ENCODE measurements at regions not wholly inside any gene's neighbourhood (a gene's known extent, or its start where the extent isn't known, plus 50 kb on each side); places are given as distances from the start of the nearest gene placed in this dataset.
"Not testable (repeated sequence)": the region's sequence is repeated elsewhere in the genome, so short reads cannot be mapped to it uniquely, and the experiment has no call there.

DNA sequence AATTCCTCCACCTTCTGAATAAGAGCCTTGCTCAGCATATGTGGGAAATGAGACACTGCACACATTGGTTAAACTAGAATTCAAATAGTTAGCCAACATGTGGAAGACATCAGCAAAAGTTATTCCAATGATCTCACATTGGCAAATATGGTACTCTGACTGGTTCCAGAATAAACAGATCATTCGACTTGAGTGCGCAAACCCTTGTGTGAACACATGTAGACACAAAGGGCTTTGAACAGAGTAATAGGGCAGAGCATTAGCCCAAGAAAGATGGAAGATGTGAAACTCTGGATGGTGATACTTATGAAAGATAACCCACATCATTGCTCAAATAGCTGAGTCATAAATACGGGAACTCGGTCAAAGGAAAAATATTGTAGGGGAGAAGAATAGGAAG, 1133.4 kb upstream of the SEL1L start:
- Histone ChIP-seq H3K4me3 (ENCODE audit: severe bottlenecking) (no peak overlapping the region), H3K36me3 (ENCODE audit: low read depth) (no peaks in the 10 kb centered on the region), H3K4me1 (ENCODE audit: insufficient read depth, poor library complexity, severe bottlenecking) (no peaks in the 10 kb centered on the region), H3K27ac (ENCODE audit: poor library complexity, severe bottlenecking) (no peak overlapping the region), H3K27me3 (ENCODE audit: insufficient read depth, poor library complexity, severe bottlenecking) (no peaks in the 10 kb centered on the region), H3K9me3 (ENCODE audit: severe bottlenecking) (peaks cover 3% of the 10 kb centered on the region)
- TF ChIP-seq, protein P1, sequence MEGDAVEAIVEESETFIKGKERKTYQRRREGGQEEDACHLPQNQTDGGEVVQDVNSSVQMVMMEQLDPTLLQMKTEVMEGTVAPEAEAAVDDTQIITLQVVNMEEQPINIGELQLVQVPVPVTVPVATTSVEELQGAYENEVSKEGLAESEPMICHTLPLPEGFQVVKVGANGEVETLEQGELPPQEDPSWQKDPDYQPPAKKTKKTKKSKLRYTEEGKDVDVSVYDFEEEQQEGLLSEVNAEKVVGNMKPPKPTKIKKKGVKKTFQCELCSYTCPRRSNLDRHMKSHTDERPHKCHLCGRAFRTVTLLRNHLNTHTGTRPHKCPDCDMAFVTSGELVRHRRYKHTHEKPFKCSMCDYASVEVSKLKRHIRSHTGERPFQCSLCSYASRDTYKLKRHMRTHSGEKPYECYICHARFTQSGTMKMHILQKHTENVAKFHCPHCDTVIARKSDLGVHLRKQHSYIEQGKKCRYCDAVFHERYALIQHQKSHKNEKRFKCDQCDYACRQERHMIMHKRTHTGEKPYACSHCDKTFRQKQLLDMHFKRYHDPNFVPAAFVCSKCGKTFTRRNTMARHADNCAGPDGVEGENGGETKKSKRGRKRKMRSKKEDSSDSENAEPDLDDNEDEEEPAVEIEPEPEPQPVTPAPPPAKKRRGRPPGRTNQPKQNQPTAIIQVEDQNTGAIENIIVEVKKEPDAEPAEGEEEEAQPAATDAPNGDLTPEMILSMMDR (IDR thresholded peaks at IDR 0.05; ENCODE audit: poor library complexity, severe bottlenecking): no peak
- DNase-seq (ENCODE audit: low spot score) (no peak), ATAC-seq (ENCODE audit: low read depth) (no peak)

DNA sequence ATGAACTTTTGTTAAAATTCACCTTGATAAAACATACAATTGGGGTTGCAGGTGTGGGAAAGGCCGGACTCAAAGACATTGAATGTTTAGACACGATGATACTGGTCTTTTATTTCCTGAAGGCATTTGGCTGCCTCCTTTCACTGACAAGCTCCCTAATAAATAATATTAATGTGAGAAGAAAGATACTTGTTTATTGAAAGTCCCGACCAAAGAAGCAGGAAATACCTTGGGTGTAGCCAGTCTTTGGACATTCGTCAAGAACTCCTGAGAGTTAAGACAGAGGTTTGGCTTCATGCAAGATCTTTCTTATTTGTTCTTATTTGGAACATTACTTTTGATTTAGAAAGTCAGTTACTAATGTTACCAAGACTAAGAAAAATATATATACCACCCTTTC, 1133.8 kb upstream of the SEL1L start:
- Histone ChIP-seq H3K4me3 (ENCODE audit: severe bottlenecking) (no peak overlapping the region), H3K9me3 (ENCODE audit: severe bottlenecking) (peaks cover 2% of the 10 kb centered on the region), H3K27ac (ENCODE audit: poor library complexity, severe bottlenecking) (no peak overlapping the region), H3K27me3 (ENCODE audit: insufficient read depth, poor library complexity, severe bottlenecking) (no peaks in the 10 kb centered on the region), H3K4me1 (ENCODE audit: insufficient read depth, poor library complexity, severe bottlenecking) (no peaks in the 10 kb centered on the region), H3K36me3 (ENCODE audit: low read depth) (no peaks in the 10 kb centered on the region)
- no peak for DNase-seq (ENCODE audit: low spot score)
- ATAC-seq (ENCODE audit: low read depth): no peak
- TF ChIP-seq, protein P1 (IDR thresholded peaks at IDR 0.05; ENCODE audit: poor library complexity, severe bottlenecking): no peak

DNA sequence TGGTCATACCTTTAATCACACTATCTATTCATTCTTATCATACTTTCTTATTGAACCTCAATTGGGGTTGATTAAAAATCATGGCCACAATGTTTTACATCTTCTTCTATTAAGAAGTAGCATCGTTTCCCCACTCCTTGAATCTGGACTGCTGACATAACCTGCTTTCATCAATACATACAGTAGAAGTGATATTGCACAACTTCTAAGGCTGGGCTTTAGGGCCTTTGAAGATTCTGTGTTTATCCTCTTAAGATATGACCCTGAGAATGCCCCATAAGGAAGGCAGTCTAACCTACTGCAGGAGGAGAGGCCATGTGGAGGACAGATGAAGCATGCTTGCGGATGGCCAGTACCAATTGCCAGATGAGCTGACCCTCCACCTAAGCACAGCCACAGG, 1142.8 kb upstream of the SEL1L start:
- Histone ChIP-seq H3K27ac (ENCODE audit: poor library complexity, severe bottlenecking) (no peak overlapping the region), H3K27me3 (ENCODE audit: insufficient read depth, poor library complexity, severe bottlenecking) (no peaks in the 10 kb centered on the region), H3K36me3 (ENCODE audit: low read depth) (no peaks in the 10 kb centered on the region), H3K4me3 (ENCODE audit: severe bottlenecking) (no peak overlapping the region), H3K9me3 (ENCODE audit: severe bottlenecking) (no peaks in the 10 kb centered on the region), H3K4me1 (ENCODE audit: insufficient read depth, poor library complexity, severe bottlenecking) (no peaks in the 10 kb centered on the region)
- TF ChIP-seq, protein P1 (IDR thresholded peaks at IDR 0.05; ENCODE audit: poor library complexity, severe bottlenecking): no peak
- ATAC-seq (ENCODE audit: low read depth) (no peak), DNase-seq (ENCODE audit: low spot score) (no peak)

DNA sequence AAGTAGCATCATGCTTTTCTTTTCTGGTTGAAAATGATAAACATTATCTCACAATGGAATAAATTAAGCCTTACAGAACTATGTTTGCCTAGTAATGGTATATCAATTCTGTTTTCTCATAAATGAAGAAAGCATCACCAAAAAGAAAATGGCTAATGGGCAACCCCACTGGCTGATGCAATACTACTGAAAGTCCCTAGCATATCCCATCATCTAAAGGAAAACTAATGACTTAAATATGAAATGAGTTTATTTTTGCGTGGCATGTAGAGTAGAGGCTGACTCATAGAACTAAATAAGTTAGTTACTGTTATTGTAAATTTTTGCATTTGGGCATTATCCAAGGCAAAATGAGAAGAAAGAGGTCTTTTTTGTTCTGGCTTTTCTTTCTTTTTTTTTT, 1156.3 kb upstream of the SEL1L start:
- Histone ChIP-seq H3K4me1 (ENCODE audit: insufficient read depth, poor library complexity, severe bottlenecking) (no peaks in the 10 kb centered on the region), H3K4me3 (ENCODE audit: severe bottlenecking) (no peak overlapping the region), H3K36me3 (ENCODE audit: low read depth) (no peaks in the 10 kb centered on the region), H3K27me3 (ENCODE audit: insufficient read depth, poor library complexity, severe bottlenecking) (no peaks in the 10 kb centered on the region), H3K9me3 (ENCODE audit: severe bottlenecking) (no peaks in the 10 kb centered on the region), H3K27ac (ENCODE audit: poor library complexity, severe bottlenecking) (no peak overlapping the region)
- TF ChIP-seq, protein P1 (IDR thresholded peaks at IDR 0.05; ENCODE audit: poor library complexity, severe bottlenecking): no peak
- ATAC-seq (ENCODE audit: low read depth) (no peak), DNase-seq (ENCODE audit: low spot score) (no peak)

DNA sequence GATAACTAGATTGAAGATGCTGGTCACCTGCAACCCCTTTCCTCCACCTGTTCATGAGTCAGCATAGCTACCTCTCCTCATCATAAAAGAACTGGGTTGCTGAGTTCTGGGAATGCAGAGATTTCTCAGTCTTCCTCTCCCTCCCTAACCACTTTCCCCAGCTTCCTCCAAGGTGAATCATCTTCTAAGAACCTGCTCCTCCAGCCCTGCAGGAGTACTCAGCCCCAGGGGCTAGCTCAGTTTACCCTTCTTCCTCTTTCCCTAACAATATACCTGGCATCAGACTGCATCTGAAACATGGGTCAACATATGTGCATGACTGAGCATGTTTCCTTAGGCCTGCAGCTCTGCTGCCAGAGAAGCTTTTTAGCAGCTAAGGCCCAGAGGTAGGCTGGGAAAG, 1157.5 kb upstream of the SEL1L start:
- not testable (repeated sequence) for H3K4me1 ChIP-seq (ENCODE audit: insufficient read depth, poor library complexity, severe bottlenecking); H3K27me3 ChIP-seq (ENCODE audit: insufficient read depth, poor library complexity, severe bottlenecking); H3K36me3 ChIP-seq (ENCODE audit: low read depth); DNase-seq (ENCODE audit: low spot score); H3K9me3 ChIP-seq (ENCODE audit: severe bottlenecking); H3K27ac ChIP-seq (ENCODE audit: poor library complexity, severe bottlenecking); H3K4me3 ChIP-seq (ENCODE audit: severe bottlenecking)
- peak; percentile 81 for ATAC-seq (ENCODE audit: low read depth)

Data from RWPE2 (cell line).